HEK293 (cell line): ENCODE measurements at regions not wholly inside any gene's neighbourhood (a gene's known extent, or its start where the extent isn't known, plus 50 kb on each side); places are given as distances from the start of the nearest gene placed in this dataset.

Source experiments
- CTCF ChIA-PET: fragments of 350-600 bp; formaldehyde crosslinking; extraction: SDS; loops from one replicate; lab custom pipeline; 2021; ENCODE audit warnings: antibody characterized with exemption; lab: Yijun Ruan, JAX
- POLR2A ChIA-PET: fragments of 300-600 bp; formaldehyde crosslinking; extraction: SDS; loops from one replicate; lab custom pipeline; 2020; ENCODE audit warnings: antibody characterized with exemption, inconsistent platforms; lab: Yijun Ruan, JAX
- H3K27ac ChIP-seq: fragments of 200-500 bp; sonication (Bioruptor generic); 2 replicates; pipeline ENCODE4 v1.5.1; 2014; ENCODE audit warnings: low read depth, low read length, control low read depth, inconsistent platforms; ENCODE audit errors: extremely low read depth
- H3K36me3 ChIP-seq, 2 experiments: fragments of 200-500 bp in 1 of 2; sonication (Bioruptor generic) in 1 of 2; 1 replicate in 1 of 2; 2 replicates in 1 of 2; pipeline ENCODE4 v1.5.1; 2014 to 2017; ENCODE audit warnings: inconsistent platforms in 2 of 2, low read length in 2 of 2; ENCODE audit not compliant: control insufficient read depth in 2 of 2, insufficient read depth in 1 of 2
- H3K4me1 ChIP-seq: fragments of 200-500 bp; sonication (Bioruptor generic); 2 replicates; pipeline ENCODE4 v1.5.1; 2014; ENCODE audit warnings: mild to moderate bottlenecking, low read length, inconsistent platforms; ENCODE audit not compliant: control insufficient read depth, insufficient read depth
- H3K4me3 ChIP-seq: 2 replicates; pipeline ENCODE4 v1.5.1; 2011; ENCODE audit warnings: low read depth, mild to moderate bottlenecking, control low read depth, low read length, moderate library complexity
- H3K9me3 ChIP-seq: fragments of 200-500 bp; sonication (Bioruptor generic); 2 replicates; pipeline ENCODE4 v1.5.1; 2014; ENCODE audit warnings: low read depth, low read length, inconsistent platforms; ENCODE audit not compliant: control insufficient read depth, insufficient read depth
- GLI2 ChIP-seq: fragments of 450-650 bp; formaldehyde crosslinking; IDR thresholded peaks from 2 replicates; pipeline ENCODE4; 2017; ENCODE audit warnings: missing biosample characterization, missing genetic modification characterization, low read depth, borderline replicate concordance
- ZFP3 ChIP-seq: fragments of 450-650 bp; formaldehyde crosslinking; IDR thresholded peaks from 2 replicates; pipeline ENCODE4 v1.5.1; 2016; ENCODE audit warnings: low read depth, missing biosample characterization, missing genetic modification characterization
- ZNF10 ChIP-seq: fragments of 450-650 bp; formaldehyde crosslinking; IDR thresholded peaks from 2 replicates; pipeline ENCODE4 v1.5.1; 2017; ENCODE audit warnings: missing biosample characterization, missing genetic modification characterization
- ZNF114 ChIP-seq: fragments of 450-650 bp; formaldehyde crosslinking; IDR thresholded peaks from 2 replicates; pipeline ENCODE4 v1.5.0; 2017; ENCODE audit warnings: missing biosample characterization, missing genetic modification characterization
- ZNF2 ChIP-seq: fragments of 450-650 bp; formaldehyde crosslinking; IDR thresholded peaks from 2 replicates; pipeline ENCODE4 v1.5.1; 2016; ENCODE audit warnings: missing biosample characterization, missing genetic modification characterization
- ZNF274 ChIP-seq, 2 experiments: fragments of 200-500 bp in 1 of 2; fragments of 450-650 bp in 1 of 2; sonication (Bioruptor generic) in 1 of 2; formaldehyde crosslinking in 1 of 2; IDR thresholded peaks; 2 replicates each; pipeline versions ENCODE4 v1.5.1 to v1.6.1; 2014 to 2016; ENCODE audit warnings: borderline replicate concordance in 1 of 2, inconsistent platforms in 1 of 2, low read length in 1 of 2, missing biosample characterization in 1 of 2, missing genetic modification characterization in 1 of 2
- ZNF302 ChIP-seq: fragments of 450-650 bp; formaldehyde crosslinking; IDR thresholded peaks from 2 replicates; pipeline ENCODE4 v1.5.1; 2016; ENCODE audit warnings: missing biosample characterization, missing genetic modification characterization, low read depth
- ZNF423 ChIP-seq: fragments of 450-650 bp; formaldehyde crosslinking; IDR thresholded peaks from 2 replicates; pipeline ENCODE4 v1.5.1; 2016; ENCODE audit warnings: missing biosample characterization, missing genetic modification characterization
- ZNF473 ChIP-seq: fragments of 450-650 bp; formaldehyde crosslinking; IDR thresholded peaks from 2 replicates; pipeline ENCODE4 v1.5.1; 2017; ENCODE audit warnings: missing biosample characterization, missing genetic modification characterization
- ZNF544 ChIP-seq: fragments of 450-650 bp; formaldehyde crosslinking; IDR thresholded peaks from 2 replicates; pipeline ENCODE4 v1.5.0; 2017; ENCODE audit warnings: missing biosample characterization, missing genetic modification characterization
- ZNF558 ChIP-seq: fragments of 450-650 bp; formaldehyde crosslinking; IDR thresholded peaks from 2 replicates; pipeline ENCODE4 v1.5.1; 2016; ENCODE audit warnings: missing biosample characterization, missing genetic modification characterization
- ZNF776 ChIP-seq: fragments of 450-650 bp; formaldehyde crosslinking; IDR thresholded peaks from 2 replicates; pipeline ENCODE4 v1.5.0; 2017; ENCODE audit warnings: missing biosample characterization, missing genetic modification characterization, borderline replicate concordance
- ZNF777 ChIP-seq: fragments of 450-650 bp; formaldehyde crosslinking; IDR thresholded peaks from 2 replicates; pipeline ENCODE4 v1.5.1; 2017; ENCODE audit warnings: missing biosample characterization, missing genetic modification characterization, borderline replicate concordance
- TF ChIP-seq, protein P1 (sequence below): fragments of 450-650 bp; formaldehyde crosslinking; IDR thresholded peaks from 2 replicates; pipeline ENCODE4 v1.5.0; 2017; ENCODE audit warnings: missing biosample characterization, missing genetic modification characterization, borderline replicate concordance
- TF ChIP-seq, protein P2 (sequence below): fragments of 450-650 bp; formaldehyde crosslinking; IDR thresholded peaks from 2 replicates; pipeline ENCODE4 v1.5.1; 2017; ENCODE audit warnings: missing biosample characterization, missing genetic modification characterization
- TF ChIP-seq, protein P3 (sequence below): fragments of 450-650 bp; formaldehyde crosslinking; IDR thresholded peaks from 2 replicates; pipeline ENCODE4 v1.5.1; 2016; ENCODE audit warnings: missing biosample characterization, missing genetic modification characterization
- TF ChIP-seq, protein P4 (sequence below): fragments of 450-650 bp; formaldehyde crosslinking; IDR thresholded peaks from 2 replicates; pipeline ENCODE4 v1.5.1; 2016; ENCODE audit warnings: missing biosample characterization, missing genetic modification characterization, low read depth

DNA sequence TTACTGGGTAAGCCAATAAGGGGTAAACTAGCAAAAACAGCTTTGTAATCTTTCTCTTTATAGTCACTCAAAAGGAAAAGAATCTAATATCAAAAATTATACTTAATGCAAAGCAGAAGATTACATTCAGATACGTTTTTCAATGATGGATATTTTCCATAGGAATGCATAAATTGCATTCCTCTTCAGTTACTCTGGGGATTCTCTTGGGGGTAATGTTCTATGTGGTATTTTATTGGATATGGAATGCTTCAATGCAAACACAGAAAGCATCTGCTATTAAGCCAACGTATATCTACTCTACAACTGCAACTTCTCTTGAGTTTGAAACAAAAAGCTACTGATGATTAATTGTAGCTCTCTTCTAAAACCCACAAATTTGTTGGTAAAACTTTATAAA is 106.0 kb downstream of the SLC41A2 start (continued):
- TF ChIP-seq, protein P1, sequence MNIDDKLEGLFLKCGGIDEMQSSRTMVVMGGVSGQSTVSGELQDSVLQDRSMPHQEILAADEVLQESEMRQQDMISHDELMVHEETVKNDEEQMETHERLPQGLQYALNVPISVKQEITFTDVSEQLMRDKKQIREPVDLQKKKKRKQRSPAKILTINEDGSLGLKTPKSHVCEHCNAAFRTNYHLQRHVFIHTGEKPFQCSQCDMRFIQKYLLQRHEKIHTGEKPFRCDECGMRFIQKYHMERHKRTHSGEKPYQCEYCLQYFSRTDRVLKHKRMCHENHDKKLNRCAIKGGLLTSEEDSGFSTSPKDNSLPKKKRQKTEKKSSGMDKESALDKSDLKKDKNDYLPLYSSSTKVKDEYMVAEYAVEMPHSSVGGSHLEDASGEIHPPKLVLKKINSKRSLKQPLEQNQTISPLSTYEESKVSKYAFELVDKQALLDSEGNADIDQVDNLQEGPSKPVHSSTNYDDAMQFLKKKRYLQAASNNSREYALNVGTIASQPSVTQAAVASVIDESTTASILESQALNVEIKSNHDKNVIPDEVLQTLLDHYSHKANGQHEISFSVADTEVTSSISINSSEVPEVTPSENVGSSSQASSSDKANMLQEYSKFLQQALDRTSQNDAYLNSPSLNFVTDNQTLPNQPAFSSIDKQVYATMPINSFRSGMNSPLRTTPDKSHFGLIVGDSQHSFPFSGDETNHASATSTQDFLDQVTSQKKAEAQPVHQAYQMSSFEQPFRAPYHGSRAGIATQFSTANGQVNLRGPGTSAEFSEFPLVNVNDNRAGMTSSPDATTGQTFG: no peak
- TF ChIP-seq ZNF114: no peak
- no peak for TF ChIP-seq ZNF544 (tag by site-specific recombination)
- no peak for TF ChIP-seq ZFP3
- TF ChIP-seq ZNF423 (tag by site-specific recombination): no peak
- TF ChIP-seq ZNF776 (tag by site-specific recombination): no peak
- no peak for TF ChIP-seq GLI2 (tag by site-specific recombination)
- TF ChIP-seq, protein P2, sequence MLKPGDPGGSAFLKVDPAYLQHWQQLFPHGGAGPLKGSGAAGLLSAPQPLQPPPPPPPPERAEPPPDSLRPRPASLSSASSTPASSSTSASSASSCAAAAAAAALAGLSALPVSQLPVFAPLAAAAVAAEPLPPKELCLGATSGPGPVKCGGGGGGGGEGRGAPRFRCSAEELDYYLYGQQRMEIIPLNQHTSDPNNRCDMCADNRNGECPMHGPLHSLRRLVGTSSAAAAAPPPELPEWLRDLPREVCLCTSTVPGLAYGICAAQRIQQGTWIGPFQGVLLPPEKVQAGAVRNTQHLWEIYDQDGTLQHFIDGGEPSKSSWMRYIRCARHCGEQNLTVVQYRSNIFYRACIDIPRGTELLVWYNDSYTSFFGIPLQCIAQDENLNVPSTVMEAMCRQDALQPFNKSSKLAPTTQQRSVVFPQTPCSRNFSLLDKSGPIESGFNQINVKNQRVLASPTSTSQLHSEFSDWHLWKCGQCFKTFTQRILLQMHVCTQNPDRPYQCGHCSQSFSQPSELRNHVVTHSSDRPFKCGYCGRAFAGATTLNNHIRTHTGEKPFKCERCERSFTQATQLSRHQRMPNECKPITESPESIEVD (tag by site-specific recombination): no peak
- TF ChIP-seq ZNF2 (tag by site-specific recombination): no peak

DNA sequence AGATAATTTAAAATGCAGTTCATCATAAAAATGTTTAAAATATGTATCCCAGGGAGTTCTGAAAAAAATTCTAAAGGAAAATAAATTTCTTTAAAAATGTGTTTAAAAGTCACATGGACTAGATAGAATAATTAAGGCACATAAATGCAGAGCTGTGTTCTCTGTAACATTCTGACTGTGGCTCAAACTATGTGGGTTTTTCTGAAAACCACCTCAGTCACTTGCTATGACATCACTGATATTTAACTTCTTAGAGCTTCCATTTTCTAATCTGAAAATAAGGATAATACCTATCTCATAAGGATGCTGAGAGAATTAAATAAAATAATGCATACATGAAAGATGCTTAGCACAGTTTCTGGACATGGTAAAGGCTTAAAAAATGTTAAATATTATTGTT is 107.3 kb downstream of the SLC41A2 start:
- peaks cover 0 to 3% of the 10 kb centered on the region in 2 experiments; a peak in 1 of 3 replicates for H3K36me3 ChIP-seq
- TF ChIP-seq, protein P3, sequence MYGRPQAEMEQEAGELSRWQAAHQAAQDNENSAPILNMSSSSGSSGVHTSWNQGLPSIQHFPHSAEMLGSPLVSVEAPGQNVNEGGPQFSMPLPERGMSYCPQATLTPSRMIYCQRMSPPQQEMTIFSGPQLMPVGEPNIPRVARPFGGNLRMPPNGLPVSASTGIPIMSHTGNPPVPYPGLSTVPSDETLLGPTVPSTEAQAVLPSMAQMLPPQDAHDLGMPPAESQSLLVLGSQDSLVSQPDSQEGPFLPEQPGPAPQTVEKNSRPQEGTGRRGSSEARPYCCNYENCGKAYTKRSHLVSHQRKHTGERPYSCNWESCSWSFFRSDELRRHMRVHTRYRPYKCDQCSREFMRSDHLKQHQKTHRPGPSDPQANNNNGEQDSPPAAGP (tag by site-specific recombination): no peak
- TF ChIP-seq, protein P4, sequence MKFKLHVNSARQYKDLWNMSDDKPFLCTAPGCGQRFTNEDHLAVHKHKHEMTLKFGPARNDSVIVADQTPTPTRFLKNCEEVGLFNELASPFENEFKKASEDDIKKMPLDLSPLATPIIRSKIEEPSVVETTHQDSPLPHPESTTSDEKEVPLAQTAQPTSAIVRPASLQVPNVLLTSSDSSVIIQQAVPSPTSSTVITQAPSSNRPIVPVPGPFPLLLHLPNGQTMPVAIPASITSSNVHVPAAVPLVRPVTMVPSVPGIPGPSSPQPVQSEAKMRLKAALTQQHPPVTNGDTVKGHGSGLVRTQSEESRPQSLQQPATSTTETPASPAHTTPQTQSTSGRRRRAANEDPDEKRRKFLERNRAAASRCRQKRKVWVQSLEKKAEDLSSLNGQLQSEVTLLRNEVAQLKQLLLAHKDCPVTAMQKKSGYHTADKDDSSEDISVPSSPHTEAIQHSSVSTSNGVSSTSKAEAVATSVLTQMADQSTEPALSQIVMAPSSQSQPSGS (tag by site-specific recombination): 0 out of 2 replicates have a peak, but pooled peaks have one; percentile 32
- H3K4me3 ChIP-seq: no peak overlapping the region
- no peak overlapping the region for H3K27ac ChIP-seq
- POLR2A ChIA-PET: no interaction called here
- no peaks in the 10 kb centered on the region for H3K9me3 ChIP-seq
- no peaks in the 10 kb centered on the region for H3K4me1 ChIP-seq
- CTCF ChIA-PET: interaction anchor here (0.6 kb wide), 1 partner anchor 26 kb away, joined by 3 read pairs; no protein-coding TSS in a partner anchor

DNA sequence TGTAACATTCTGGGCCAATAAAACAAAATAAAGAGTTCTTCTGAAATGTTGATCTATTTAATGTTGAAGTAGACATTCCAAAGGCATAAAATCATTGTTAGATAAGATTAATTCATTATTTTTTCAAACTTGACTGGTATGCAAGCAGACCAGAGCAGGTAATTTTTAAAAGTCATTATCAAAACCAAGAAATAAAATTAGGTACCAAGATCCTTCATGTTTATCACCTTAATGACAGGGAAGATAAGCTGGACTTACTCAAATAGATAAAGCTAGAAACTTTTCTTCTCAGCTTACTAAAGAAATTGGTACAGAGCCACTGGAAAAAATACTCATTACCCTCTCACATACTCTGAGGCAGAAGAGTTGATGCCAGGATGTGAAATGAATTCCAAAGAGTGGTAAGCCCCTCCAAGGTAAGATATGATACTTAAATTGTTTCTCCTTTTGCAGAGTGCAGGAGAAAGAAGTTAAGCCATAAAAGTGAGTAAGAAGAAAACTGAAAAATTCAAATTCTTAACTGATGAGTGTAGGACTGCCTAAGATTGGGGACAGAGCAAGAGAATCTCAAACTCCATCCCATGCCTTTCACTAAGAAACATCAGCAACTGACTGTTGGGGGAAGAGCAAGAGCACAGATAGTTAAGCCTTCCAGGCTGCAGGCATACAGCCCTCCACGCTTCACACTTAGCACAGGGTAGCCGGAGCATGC is 111.9 kb downstream of the SLC41A2 start:
- ChIA-PET CTCF (interaction anchor here (0.5 kb wide), 1 partner anchor 24 kb away, joined by 3 read pairs; no protein-coding TSS in a partner anchor), POLR2A (no interaction called here)
- TF ChIP-seq ZNF274 (IDR thresholded peaks at IDR 0.05; ENCODE audit: low read length) (no peak), ZNF274 (tag by site-specific recombination; IDR thresholded peaks at IDR 0.05; ENCODE audit: borderline replicate concordance) (no peak), ZNF10 (tag by site-specific recombination) (no peak), ZNF473 (tag by site-specific recombination) (no peak), ZNF302 (tag by site-specific recombination) (no peak), ZNF777 (tag by site-specific recombination) (no peak), ZNF558 (tag by site-specific recombination) (no peak)

More for the DNA sequence above, 111.9 kb downstream of the SLC41A2 start:
- Histone ChIP-seq H3K27ac (no peak overlapping the region), H3K4me3 (no peak overlapping the region), H3K36me3 (peaks cover 0 to 3% of the 10 kb centered on the region in 2 experiments; a peak in 1 of 3 replicates), H3K9me3 (no peaks in the 10 kb centered on the region), H3K4me1 (no peaks in the 10 kb centered on the region)
